Endothelial cell of umbilical vein (primary cell): ENCODE measurements at regions not wholly inside any gene's neighbourhood (a gene's known extent, or its start where the extent isn't known, plus 50 kb on each side); places are given as distances from the start of the nearest gene placed in this dataset.

Source experiments
- EZH2 ChIP-seq: IDR thresholded peaks from 2 replicates; pipeline ENCODE4 v1.6.1; 2012; ENCODE audit warnings: borderline replicate concordance, low read depth, mild to moderate bottlenecking, moderate library complexity, low read length, inconsistent platforms; ENCODE audit not compliant: severe bottlenecking
- MYC ChIP-seq: IDR thresholded peaks from one replicate; pipeline ENCODE4 v1.6.1; 2011; ENCODE audit warnings: mild to moderate bottlenecking, low read depth, low read length
- POLR2A ChIP-seq: IDR thresholded peaks from 2 replicates; pipeline ENCODE4 v1.6.1; 2012; ENCODE audit warnings: low read depth, mild to moderate bottlenecking, control low read depth, low read length
- POLR2AphosphoS5 ChIP-seq: IDR thresholded peaks from 2 replicates; pipeline ENCODE4 v1.6.1; 2012; ENCODE audit warnings: low read depth, mild to moderate bottlenecking, control low read depth, low read length, moderate library complexity; ENCODE audit not compliant: insufficient read depth
- TF ChIP-seq, protein P1 (sequence below), 2 donors: IDR thresholded peaks; 1 replicate in 1 of 2; 2 replicates in 1 of 2; pipeline ENCODE4 v1.5.1; 2011; ENCODE audit warnings: low read length in 2 of 2, mild to moderate bottlenecking in 2 of 2, moderate library complexity in 2 of 2, control low read depth in 1 of 2, inconsistent platforms in 1 of 2, low read depth in 1 of 2; ENCODE audit not compliant: insufficient read depth in 1 of 2; ENCODE audit errors: extremely low read depth in 1 of 2
- TF ChIP-seq, protein P2 (sequence below): IDR thresholded peaks from 2 replicates; pipeline ENCODE4 v1.6.1; 2011; ENCODE audit not compliant: insufficient read depth, insufficient read length

GRCh38 chr17:26963163-26963503, 330.8 kb upstream of the WSB1 start:
- TF ChIP-seq EZH2 (no peak), POLR2A (no peak), POLR2AphosphoS5 (no peak), MYC (no peak)
- TF ChIP-seq, protein P1, sequence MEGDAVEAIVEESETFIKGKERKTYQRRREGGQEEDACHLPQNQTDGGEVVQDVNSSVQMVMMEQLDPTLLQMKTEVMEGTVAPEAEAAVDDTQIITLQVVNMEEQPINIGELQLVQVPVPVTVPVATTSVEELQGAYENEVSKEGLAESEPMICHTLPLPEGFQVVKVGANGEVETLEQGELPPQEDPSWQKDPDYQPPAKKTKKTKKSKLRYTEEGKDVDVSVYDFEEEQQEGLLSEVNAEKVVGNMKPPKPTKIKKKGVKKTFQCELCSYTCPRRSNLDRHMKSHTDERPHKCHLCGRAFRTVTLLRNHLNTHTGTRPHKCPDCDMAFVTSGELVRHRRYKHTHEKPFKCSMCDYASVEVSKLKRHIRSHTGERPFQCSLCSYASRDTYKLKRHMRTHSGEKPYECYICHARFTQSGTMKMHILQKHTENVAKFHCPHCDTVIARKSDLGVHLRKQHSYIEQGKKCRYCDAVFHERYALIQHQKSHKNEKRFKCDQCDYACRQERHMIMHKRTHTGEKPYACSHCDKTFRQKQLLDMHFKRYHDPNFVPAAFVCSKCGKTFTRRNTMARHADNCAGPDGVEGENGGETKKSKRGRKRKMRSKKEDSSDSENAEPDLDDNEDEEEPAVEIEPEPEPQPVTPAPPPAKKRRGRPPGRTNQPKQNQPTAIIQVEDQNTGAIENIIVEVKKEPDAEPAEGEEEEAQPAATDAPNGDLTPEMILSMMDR (IDR thresholded peaks at IDR 0.05; ENCODE audit: extremely low read depth in 1 of 2, insufficient read depth in 1 of 2, low read depth in 1 of 2, low read length in 2 of 2): no peak
- TF ChIP-seq, protein P2, sequence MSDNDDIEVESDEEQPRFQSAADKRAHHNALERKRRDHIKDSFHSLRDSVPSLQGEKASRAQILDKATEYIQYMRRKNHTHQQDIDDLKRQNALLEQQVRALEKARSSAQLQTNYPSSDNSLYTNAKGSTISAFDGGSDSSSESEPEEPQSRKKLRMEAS: no peak
